Kidney (tissue), 13 donors: ENCODE measurements at regions not wholly inside any gene's neighbourhood (a gene's known extent, or its start where the extent isn't known, plus 50 kb on each side); places are given as distances from the start of the nearest gene placed in this dataset.
A peak's percentile ranks its signal among the peaks of the same experiment; 100 is the strongest.

ENCODE experiments used
- DNase-seq, 5 donors: peaks; one replicate each; pipeline ENCODE4 v3.0.0-alpha.2; 2013 to 2020
- FAIRE-seq: peaks from 2 replicates; lab custom pipeline; 2012; peaks lifted over from hg19 to GRCh38; lab: Jason Lieb, UNC
- H3K27ac ChIP-seq, 2 donors: one replicate each; pipeline ENCODE4 v1.7.0; 2013; ENCODE audit warnings: low read depth in 2 of 2, low read length in 2 of 2, inconsistent platforms in 1 of 2
- H3K27me3 ChIP-seq: one replicate; pipeline ENCODE4 v1.7.1; 2013; ENCODE audit warnings: low read length, inconsistent platforms; ENCODE audit not compliant: control insufficient read depth, insufficient read depth
- H3K36me3 ChIP-seq, 3 donors: one replicate each; pipeline versions ENCODE4 v1.7.0 to v1.7.1; 2013; ENCODE audit warnings: low read length in 3 of 3, control low read depth in 1 of 3, inconsistent platforms in 1 of 3; ENCODE audit not compliant: insufficient read depth in 3 of 3, control insufficient read depth in 2 of 3
- H3K4me1 ChIP-seq, 3 donors: one replicate each; pipeline versions ENCODE4 v1.7.0 to v1.7.1; 2013; ENCODE audit warnings: low read length in 3 of 3, inconsistent platforms in 1 of 3, low read depth in 1 of 3; ENCODE audit not compliant: control insufficient read depth in 2 of 3, insufficient read depth in 2 of 3
- H3K4me3 ChIP-seq, 3 donors: one replicate each; pipeline versions ENCODE4 v1.7.0 to v1.8.1; 2013; ENCODE audit warnings: low read length in 3 of 3, control low read depth in 1 of 3, inconsistent platforms in 1 of 3
- H3K9ac ChIP-seq, 3 donors: one replicate each; pipeline versions ENCODE4 v1.7.0 to v1.7.1; 2013; ENCODE audit warnings: low read length in 3 of 3, control low read depth in 1 of 3, inconsistent platforms in 1 of 3
- H3K9me3 ChIP-seq, 3 donors: one replicate each; pipeline versions ENCODE4 v1.7.0 to v1.7.1; 2013; ENCODE audit warnings: low read length in 3 of 3, control low read depth in 1 of 3, inconsistent platforms in 1 of 3; ENCODE audit not compliant: control insufficient read depth in 2 of 3, insufficient read depth in 1 of 3
- CTCF ChIP-seq: IDR thresholded peaks from 3 replicates; pipeline ENCODE4 v1.5.1; 2012; ENCODE audit warnings: mild to moderate bottlenecking, moderate library complexity, borderline replicate concordance; ENCODE audit not compliant: insufficient read depth; ENCODE audit errors: extremely low read depth
- intact Hi-C: fragments of 100-400 bp; cut with DNase I; formaldehyde crosslinking; loops from one replicate; pipeline ENCODE4 v1.11.1; 2022
- donor health status: control.
- donor health status: control.
- donor health status: control.
- donor health status: control.
- donor health status: control.
- donor health status: DM: yes; HTN: yes; CAD: no.
- donor health status: Normal renal cell carcinoma (clear cell type).

- Histone ChIP-seq H3K4me3 (no peak overlapping the region), H3K4me1 (peaks cover 2 to 10% (median 3%) of the 10 kb centered on the region in 3 donors), H3K36me3 (no peaks in the 10 kb centered on the region), H3K9ac (no peak overlapping the region), H3K9me3 (no peaks in the 10 kb centered on the region), H3K27ac (no peak overlapping the region), H3K27me3 (no peaks in the 10 kb centered on the region)
- no peak for FAIRE-seq
- no peak for TF ChIP-seq CTCF
- DNase-seq = no peak
- intact Hi-C loops = no loop called here
Measured at GRCh38 chr5:56406838-56407237, 173.7 kb upstream of the ANKRD55 start.

GRCh38 chr5:56406221-56406620 is 173.1 kb upstream of the ANKRD55 start:
- no peaks in the 10 kb centered on the region for H3K36me3 ChIP-seq
- no peak overlapping the region for H3K4me3 ChIP-seq
- DNase-seq (no peak), FAIRE-seq (no peak)
- no peak overlapping the region for H3K9ac ChIP-seq
- TF ChIP-seq CTCF = no peak
- peak overlapping the region; percentile 32 to 63 for H3K27ac ChIP-seq
- intact Hi-C loops = no loop called here
- no peaks in the 10 kb centered on the region for H3K27me3 ChIP-seq
- H3K4me1 ChIP-seq = peaks cover 2 to 10% (median 3%) of the 10 kb centered on the region in 3 donors
- no peaks in the 10 kb centered on the region for H3K9me3 ChIP-seq

- Histone ChIP-seq H3K36me3 (no peaks in the 10 kb centered on the region), H3K9ac (no peak overlapping the region), H3K27ac (peak overlapping the region; percentile 63 to 79), H3K27me3 (no peaks in the 10 kb centered on the region), H3K4me1 (peaks cover 2 to 10% (median 3%) of the 10 kb centered on the region in 3 donors), H3K9me3 (no peaks in the 10 kb centered on the region), H3K4me3 (no peak overlapping the region)
- intact Hi-C loops = no loop called here
- peak in 2 of 5 donors; percentile 33 to 60 for DNase-seq
- TF ChIP-seq CTCF = no peak
- peak; percentile 83 for FAIRE-seq
Measured at GRCh38 chr5:56405116-56405908, 172.2 kb upstream of the ANKRD55 start.
